HL-60/S4 treated with retinoic acid at 250 ng/mL for 4 days and 3 days (cell line): ENCODE measurements at regions not wholly inside any gene's neighbourhood (a gene's known extent, or its start where the extent isn't known, plus 50 kb on each side); places are given as distances from the start of the nearest gene placed in this dataset.

Source experiments
- in situ Hi-C: fragments of 300-500 bp; cut with MboI; formaldehyde crosslinking; loops from 2 replicates; pipeline ENCODE4 v1.7.0; 2022; ENCODE audit warnings: low sequenced_read_pairs

- in situ Hi-C loops: no loop called here
These were observed 117.2 kb upstream of the KCNMB2 start for GRCh38 chr3:178419071-178419470.

GRCh38 chr3:178420033-178420432, 116.2 kb upstream of the KCNMB2 start:
- in situ Hi-C loops: no loop called here

- in situ Hi-C loops: no loop called here
These were observed 115.2 kb upstream of the KCNMB2 start for GRCh38 chr3:178421069-178421468.

GRCh38 chr3:178422406-178422805, 113.8 kb upstream of the KCNMB2 start:
- in situ Hi-C loops: no loop called here

- in situ Hi-C loops: no loop called here
These were observed 108.2 kb upstream of the KCNMB2 start for GRCh38 chr3:178428037-178428436.

- in situ Hi-C loops: no loop called here
These were observed 101.9 kb upstream of the KCNMB2 start for GRCh38 chr3:178434206-178434805.

- in situ Hi-C loops: no loop called here
These were observed 100.7 kb upstream of the KCNMB2 start for GRCh38 chr3:178435575-178435974.

- in situ Hi-C loops: no loop called here
These were observed 99.5 kb upstream of the KCNMB2 start for GRCh38 chr3:178436773-178437172.

- in situ Hi-C loops: no loop called here
These were observed 99.0 kb upstream of the KCNMB2 start for GRCh38 chr3:178437236-178437635.

- in situ Hi-C loops: no loop called here
These were observed 96.7 kb upstream of the KCNMB2 start for GRCh38 chr3:178439504-178439903.

- in situ Hi-C loops: no loop called here
These were observed 96.2 kb upstream of the KCNMB2 start for GRCh38 chr3:178440043-178440442.

- in situ Hi-C loops: no loop called here
These were observed 92.6 kb upstream of the KCNMB2 start for GRCh38 chr3:178443634-178444033.

- in situ Hi-C loops: no loop called here
These were observed 91.1 kb upstream of the KCNMB2 start for GRCh38 chr3:178445139-178445538.

GRCh38 chr3:178446059-178446458, 90.2 kb upstream of the KCNMB2 start:
- in situ Hi-C loops: no loop called here

GRCh38 chr3:178450476-178450875, 85.8 kb upstream of the KCNMB2 start:
- in situ Hi-C loops: no loop called here

- in situ Hi-C loops: no loop called here
These were observed 84.4 kb upstream of the KCNMB2 start for GRCh38 chr3:178451799-178452198.

GRCh38 chr3:178454726-178455125, 81.5 kb upstream of the KCNMB2 start:
- in situ Hi-C loops: no loop called here

GRCh38 chr3:178455226-178455625, 81.0 kb upstream of the KCNMB2 start:
- in situ Hi-C loops: no loop called here

GRCh38 chr3:178455946-178456345, 80.3 kb upstream of the KCNMB2 start:
- in situ Hi-C loops: no loop called here

- in situ Hi-C loops: no loop called here
These were observed 79.5 kb upstream of the KCNMB2 start for GRCh38 chr3:178456621-178457285.

- in situ Hi-C loops: no loop called here
These were observed 78.7 kb upstream of the KCNMB2 start for GRCh38 chr3:178457511-178457910.

- in situ Hi-C loops: no loop called here
These were observed 77.8 kb upstream of the KCNMB2 start for GRCh38 chr3:178458313-178459037.
